Heart left ventricle (tissue), 13 donors: ENCODE measurements at regions not wholly inside any gene's neighbourhood (a gene's known extent, or its start where the extent isn't known, plus 50 kb on each side); places are given as distances from the start of the nearest gene placed in this dataset.

Experiments
- POLR2A ChIP-seq, 2 donors: fragments of 450-650 bp; IDR thresholded peaks; one replicate each; pipeline ENCODE4 v1.6.1; 2017; ENCODE audit warnings: antibody characterized with exemption in 2 of 2, mild to moderate bottlenecking in 2 of 2, moderate library complexity in 2 of 2
- TF ChIP-seq, protein P1 (sequence below), 12 donors: fragments of 200-600 bp; sonication (generic) in 4 of 12; IDR thresholded peaks; one replicate each; pipeline versions ENCODE4 v1.5.0 to v1.8.0; 2018 to 2022; ENCODE audit warnings: antibody characterized with exemption in 12 of 12, mild to moderate bottlenecking in 5 of 12
- donor health status: ischemic (EF 13 %, LVEDD 7.1; RV severe dilation, severe dysfunction).
- donor health status: DM: no; HTN: yes; CAD: no.
- donor health status: DM: no; HTN: no; CAD: no.
- donor health status: ischemic (EF 25% LVEDD 6.9; RV normal size, moderate dysfunction).
- donor health status: ischemic (EF 25% LVEDD 5.7; RV mildly dilated, moderate dysfunction).
- donor health status: ischemic (EF 35%, LVEDD 5.7; RV mildly dilated, moderate dysfunction).
- donor health status: nonischemic (EF 11% LVEDD 7.7; RV severe dilation, severe dysfunction).
- donor health status: DM: yes; HTN: yes; CAD: no.
- donor health status: PGD.
- donor health status: ischemic (EF 29% LVEDD 5.4; RV normal size, mild dysfunction).
- donor health status: nonischemic (EF 23%, LVEDD 6.1; RV moderate dilation, normal function).

DNA sequence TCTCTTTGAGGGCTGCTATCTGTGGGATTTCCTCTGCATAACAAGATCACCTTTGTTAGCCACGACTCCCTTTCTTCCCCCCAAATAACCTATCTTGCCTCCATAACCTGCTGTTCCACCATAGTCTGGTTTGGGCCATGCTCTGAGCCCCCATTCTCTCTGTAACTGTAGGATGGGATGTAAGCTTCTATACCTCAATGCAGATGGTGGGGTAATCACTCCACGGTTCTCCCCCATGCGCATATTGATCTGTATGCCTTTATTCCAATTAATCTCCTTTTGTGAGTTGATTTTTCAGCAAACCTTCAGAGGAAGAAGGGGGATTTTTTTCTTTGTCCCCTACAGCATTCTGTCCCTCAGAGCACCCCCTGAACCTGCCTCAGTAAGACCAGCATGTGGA is 170.1 kb upstream of the IRF2BP2 start:
- TF ChIP-seq, protein P1, sequence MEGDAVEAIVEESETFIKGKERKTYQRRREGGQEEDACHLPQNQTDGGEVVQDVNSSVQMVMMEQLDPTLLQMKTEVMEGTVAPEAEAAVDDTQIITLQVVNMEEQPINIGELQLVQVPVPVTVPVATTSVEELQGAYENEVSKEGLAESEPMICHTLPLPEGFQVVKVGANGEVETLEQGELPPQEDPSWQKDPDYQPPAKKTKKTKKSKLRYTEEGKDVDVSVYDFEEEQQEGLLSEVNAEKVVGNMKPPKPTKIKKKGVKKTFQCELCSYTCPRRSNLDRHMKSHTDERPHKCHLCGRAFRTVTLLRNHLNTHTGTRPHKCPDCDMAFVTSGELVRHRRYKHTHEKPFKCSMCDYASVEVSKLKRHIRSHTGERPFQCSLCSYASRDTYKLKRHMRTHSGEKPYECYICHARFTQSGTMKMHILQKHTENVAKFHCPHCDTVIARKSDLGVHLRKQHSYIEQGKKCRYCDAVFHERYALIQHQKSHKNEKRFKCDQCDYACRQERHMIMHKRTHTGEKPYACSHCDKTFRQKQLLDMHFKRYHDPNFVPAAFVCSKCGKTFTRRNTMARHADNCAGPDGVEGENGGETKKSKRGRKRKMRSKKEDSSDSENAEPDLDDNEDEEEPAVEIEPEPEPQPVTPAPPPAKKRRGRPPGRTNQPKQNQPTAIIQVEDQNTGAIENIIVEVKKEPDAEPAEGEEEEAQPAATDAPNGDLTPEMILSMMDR (IDR thresholded peaks at IDR 0.05): no peak
- no peak for TF ChIP-seq POLR2A (IDR thresholded peaks at IDR 0.05)
